ENCODE measurements at regions not wholly inside any gene's neighbourhood (a gene's known extent, or its start where the extent isn't known, plus 50 kb on each side); places are given as distances from the start of the nearest gene placed in this dataset.

GRCh38 chr9:89659891-89660685 lies 55.3 kb downstream of the GADD45G start:
- TF ChIP-seq CTCF (IDR thresholded peaks at IDR 0.05) = no peak
- no peak for TF ChIP-seq MAX (IDR thresholded peaks at IDR 0.05; ENCODE audit: low read depth)
- TF ChIP-seq FOXM1 (IDR thresholded peaks at IDR 0.05; ENCODE audit: low read depth) = no peak
- TF ChIP-seq EP300 (IDR thresholded peaks at IDR 0.05; ENCODE audit: borderline replicate concordance in 1 of 2, low read depth in 1 of 2, low read length in 1 of 2) = no peak
- no peak for TF ChIP-seq REST (IDR thresholded peaks at IDR 0.05; ENCODE audit: low read depth, low read length)
- no peak for TF ChIP-seq IRF3 (IDR thresholded peaks at IDR 0.05; ENCODE audit: low read depth, low read length)
- no peak for TF ChIP-seq USF1 (IDR thresholded peaks at IDR 0.05; ENCODE audit: borderline replicate concordance, low read depth)

Measured in SK-N-SH (cell line).